ENCODE measurements at regions not wholly inside any gene's neighbourhood (a gene's known extent, or its start where the extent isn't known, plus 50 kb on each side); places are given as distances from the start of the nearest gene placed in this dataset.

GRCh38 chrX:137430984-137431475 is 134.9 kb upstream of the ZIC3 start:
- Histone ChIP-seq H4K20me1 (ENCODE audit: insufficient read depth) (no peaks in the 10 kb centered on the region), H3K9ac (ENCODE audit: low read length) (no peak overlapping the region), H2AFZ (ENCODE audit: low read depth, low read length) (no peak overlapping the region), H3K9me3 (ENCODE audit: low read length) (no peaks in the 10 kb centered on the region), H3K79me2 (replicated peaks; ENCODE audit: insufficient read depth, low read length) (no peaks in the 10 kb centered on the region), H3K4me2 (ENCODE audit: low read length) (no peak overlapping the region), H3K27ac (ENCODE audit: low read length) (no peak overlapping the region), H3F3A (ENCODE audit: insufficient read depth, low read length, poor library complexity, severe bottlenecking) (no peaks in the 10 kb centered on the region), H3K9me2 (ENCODE audit: insufficient read depth, low read length) (no peaks in the 10 kb centered on the region), H3K4me3 (ENCODE audit: low read length) (no peak overlapping the region), H3K27me3 (ENCODE audit: insufficient read depth, low read depth, low read length) (peaks cover 44% of the 10 kb centered on the region), H3K36me3 (ENCODE audit: insufficient read depth, low read length) (no peaks in the 10 kb centered on the region)
- TF ChIP-seq EZH2 (IDR thresholded peaks at IDR 0.05; ENCODE audit: borderline replicate concordance, insufficient read depth, low read length, poor library complexity, severe bottlenecking) = no peak
- no peak for TF ChIP-seq REST (IDR thresholded peaks at IDR 0.05; ENCODE audit: borderline replicate concordance)
- TF ChIP-seq SMC3 (conservative IDR thresholded peaks at IDR 0.05; ENCODE audit: poor library complexity) = no peak
- TF ChIP-seq POLR2AphosphoS5 (IDR thresholded peaks at IDR 0.05) = no peak
- TF ChIP-seq CTCF (IDR thresholded peaks at IDR 0.05; ENCODE audit: poor library complexity, severe bottlenecking) = no peak
- TF ChIP-seq TAF1 (IDR thresholded peaks at IDR 0.05; ENCODE audit: low read depth) = no peak

- no peak overlapping the region for H3K4me3 ChIP-seq (ENCODE audit: low read length)
- H3K27me3 ChIP-seq (ENCODE audit: insufficient read depth, low read depth, low read length) = peaks cover 51% of the 10 kb centered on the region
- no peak overlapping the region for H3K27ac ChIP-seq (ENCODE audit: low read length)
Observed at GRCh38 chrX:137430301-137430700, 135.6 kb upstream of the ZIC3 start.

More at GRCh38 chrX:137430301-137430700, 135.6 kb upstream of the ZIC3 start:
- H3K9me2 ChIP-seq (ENCODE audit: insufficient read depth, low read length) = no peaks in the 10 kb centered on the region
- no peaks in the 10 kb centered on the region for H4K20me1 ChIP-seq (ENCODE audit: insufficient read depth)
- TF ChIP-seq MXI1 (conservative IDR thresholded peaks at IDR 0.05; ENCODE audit: poor library complexity, severe bottlenecking) (no peak), SMC3 (conservative IDR thresholded peaks at IDR 0.05; ENCODE audit: poor library complexity) (no peak), REST (IDR thresholded peaks at IDR 0.05; ENCODE audit: borderline replicate concordance) (no peak), CTCF (IDR thresholded peaks at IDR 0.05; ENCODE audit: poor library complexity, severe bottlenecking) (no peak), EZH2 (IDR thresholded peaks at IDR 0.05; ENCODE audit: borderline replicate concordance, insufficient read depth, low read length, poor library complexity, severe bottlenecking) (no peak), EP300 (conservative IDR thresholded peaks at IDR 0.05; ENCODE audit: poor library complexity, severe bottlenecking) (no peak), POLR2AphosphoS5 (IDR thresholded peaks at IDR 0.05) (no peak), TAF1 (IDR thresholded peaks at IDR 0.05; ENCODE audit: low read depth) (no peak), RAD21 (conservative IDR thresholded peaks at IDR 0.05) (no peak)
- no peaks in the 10 kb centered on the region for H3F3A ChIP-seq (ENCODE audit: insufficient read depth, low read length, poor library complexity, severe bottlenecking)
- H3K9ac ChIP-seq (ENCODE audit: low read length) = no peak overlapping the region
- no peaks in the 10 kb centered on the region for H3K9me3 ChIP-seq (ENCODE audit: low read length)
- no peak overlapping the region for H2AFZ ChIP-seq (ENCODE audit: low read depth, low read length)
- no peaks in the 10 kb centered on the region for H3K36me3 ChIP-seq (ENCODE audit: insufficient read depth, low read length)
- H3K79me2 ChIP-seq (replicated peaks; ENCODE audit: insufficient read depth, low read length) = no peaks in the 10 kb centered on the region
- no peak overlapping the region for H3K4me2 ChIP-seq (ENCODE audit: low read length)

All from neural cell (in vitro differentiated cells).